HG02798 (cell line): ENCODE measurements at regions not wholly inside any gene's neighbourhood (a gene's known extent, or its start where the extent isn't known, plus 50 kb on each side); places are given as distances from the start of the nearest gene placed in this dataset.
"Not testable (repeated sequence)": the region's sequence is repeated elsewhere in the genome, so short reads cannot be mapped to it uniquely, and the experiment has no call there.

ENCODE experiments used
- ATAC-seq: cut with Tn5 transposase; IDR thresholded peaks from one replicate; pipeline ENCODE4 v1.9.1; 2021; ENCODE audit warnings: mild to moderate bottlenecking; ENCODE audit not compliant: unreplicated experiment, poor library complexity

- no peak for ATAC-seq
These were observed 59.2 kb downstream of the IL12A start for GRCh38 chr3:160047876-160048275.

- no peak for ATAC-seq
These were observed 60.4 kb downstream of the IL12A start for GRCh38 chr3:160049038-160049437.

- no peak for ATAC-seq
These were observed 60.9 kb downstream of the IL12A start for GRCh38 chr3:160049565-160049964.

GRCh38 chr3:160049988-160050387 lies 61.4 kb downstream of the IL12A start:
- ATAC-seq = no peak

GRCh38 chr3:160052385-160053047 lies 63.9 kb downstream of the IL12A start:
- no peak for ATAC-seq

GRCh38 chr3:160053048-160053391 lies 64.4 kb downstream of the IL12A start:
- no peak for ATAC-seq

GRCh38 chr3:160054862-160055261 lies 66.2 kb downstream of the IL12A start:
- ATAC-seq = not testable (repeated sequence)

GRCh38 chr3:160055659-160056058 lies 67.0 kb downstream of the IL12A start:
- no peak for ATAC-seq

GRCh38 chr3:160057331-160057730 lies 68.7 kb downstream of the IL12A start:
- ATAC-seq = no peak

- ATAC-seq = no peak
These were observed 71.9 kb downstream of the IL12A start for GRCh38 chr3:160060409-160061027.

GRCh38 chr3:160061525-160061924 lies 72.9 kb downstream of the IL12A start:
- ATAC-seq = no peak

- no peak for ATAC-seq
These were observed 76.6 kb downstream of the IL12A start for GRCh38 chr3:160065282-160065681.

- ATAC-seq = no peak
These were observed 77.2 kb downstream of the IL12A start for GRCh38 chr3:160065786-160066185.

- ATAC-seq = no peak
These were observed 81.4 kb downstream of the IL12A start for GRCh38 chr3:160069986-160070385.

GRCh38 chr3:160076519-160076918 lies 87.9 kb downstream of the IL12A start:
- no peak for ATAC-seq

GRCh38 chr3:160078533-160078932 lies 89.9 kb downstream of the IL12A start:
- no peak for ATAC-seq

- no peak for ATAC-seq
These were observed 93.4 kb downstream of the IL12A start for GRCh38 chr3:160081958-160082533.

GRCh38 chr3:160084998-160085397 lies 96.4 kb downstream of the IL12A start:
- no peak for ATAC-seq

GRCh38 chr3:160088492-160089137 lies 100.0 kb downstream of the IL12A start:
- ATAC-seq = no peak

GRCh38 chr3:160090653-160091052 lies 102.0 kb downstream of the IL12A start:
- ATAC-seq = no peak

- ATAC-seq = no peak
These were observed 102.8 kb downstream of the IL12A start for GRCh38 chr3:160091441-160091840.
